GM21381 (cell line): ENCODE measurements at regions not wholly inside any gene's neighbourhood (a gene's known extent, or its start where the extent isn't known, plus 50 kb on each side); places are given as distances from the start of the nearest gene placed in this dataset.
"Not testable (repeated sequence)": the region's sequence is repeated elsewhere in the genome, so short reads cannot be mapped to it uniquely, and the experiment has no call there.

Experiments
- ATAC-seq: cut with Tn5 transposase; IDR thresholded peaks from one replicate; pipeline ENCODE4 v1.9.1; 2021; ENCODE audit warnings: mild to moderate bottlenecking, moderate library complexity; ENCODE audit not compliant: unreplicated experiment

DNA sequence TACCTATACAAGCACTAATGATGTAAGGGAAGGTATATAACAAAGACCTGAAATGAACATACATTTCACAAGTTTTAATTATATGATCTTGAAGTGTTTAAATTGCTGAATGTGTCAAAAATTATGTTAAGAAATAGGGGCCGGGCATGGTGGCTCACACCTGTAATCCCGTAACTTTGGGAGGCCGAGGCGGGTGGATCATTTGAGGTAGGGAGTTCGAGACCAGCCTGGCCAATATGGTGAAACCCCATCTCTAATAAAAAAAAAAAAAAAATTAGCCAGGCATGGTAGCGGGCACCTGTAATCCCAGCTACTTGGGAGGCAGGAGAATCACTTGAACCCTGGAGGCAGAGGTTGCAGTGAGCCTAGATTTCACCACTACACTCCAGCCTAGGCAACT, 537.4 kb upstream of the STEAP1 start:
- not testable (repeated sequence) for ATAC-seq

DNA sequence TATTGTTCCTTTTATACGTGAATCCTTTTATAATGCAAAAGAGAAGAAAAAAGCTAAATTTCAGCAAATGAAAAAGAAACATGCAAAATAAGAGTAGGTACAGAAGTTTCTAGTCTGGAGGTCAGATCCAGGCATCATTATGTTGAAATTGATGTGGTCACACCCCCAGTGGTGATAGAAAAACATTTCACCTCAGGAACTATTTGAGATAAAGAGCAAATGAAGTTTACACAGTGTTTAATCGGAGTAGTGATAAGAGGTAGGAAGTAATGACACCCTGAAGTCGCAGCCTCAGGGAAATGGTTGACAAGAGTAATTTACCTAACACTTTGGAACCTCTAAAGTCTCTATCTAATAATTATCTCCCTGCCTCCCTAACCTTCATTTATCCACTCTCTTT, 536.0 kb upstream of the STEAP1 start:
- no peak for ATAC-seq

DNA sequence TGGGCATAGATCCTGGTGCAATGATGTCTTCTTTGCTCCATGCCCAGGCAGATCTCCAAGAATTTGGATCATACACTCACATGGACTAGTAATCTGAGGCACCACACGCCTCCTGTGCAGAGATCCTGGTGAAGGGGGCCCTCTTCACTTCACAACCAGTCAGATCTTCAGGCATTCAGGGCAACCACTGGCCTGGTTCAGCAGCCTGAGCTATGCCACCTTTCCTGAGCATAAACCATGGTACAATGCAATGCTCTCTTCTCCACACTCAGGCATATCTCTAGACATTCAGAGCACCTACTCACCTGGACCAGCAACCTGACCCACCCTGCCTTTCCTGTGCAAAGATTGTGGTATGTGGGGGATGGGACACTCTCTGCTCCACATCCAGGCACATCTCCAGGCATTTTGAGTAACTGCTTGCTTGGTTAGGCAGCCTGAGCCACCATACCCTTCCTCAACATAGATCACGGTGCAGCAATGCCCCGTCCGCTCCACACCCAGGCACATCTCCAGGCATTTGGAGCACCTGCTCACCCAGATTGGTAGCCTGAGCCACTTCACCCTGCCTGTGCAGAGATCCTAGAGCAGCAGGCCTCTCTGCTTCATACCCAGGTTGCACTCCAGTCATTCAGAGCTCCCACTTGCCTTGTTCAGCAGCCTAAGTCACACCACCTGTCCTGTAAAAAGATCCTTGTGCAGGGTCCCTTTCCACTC, 532.2 kb upstream of the STEAP1 start:
- ATAC-seq: no peak

DNA sequence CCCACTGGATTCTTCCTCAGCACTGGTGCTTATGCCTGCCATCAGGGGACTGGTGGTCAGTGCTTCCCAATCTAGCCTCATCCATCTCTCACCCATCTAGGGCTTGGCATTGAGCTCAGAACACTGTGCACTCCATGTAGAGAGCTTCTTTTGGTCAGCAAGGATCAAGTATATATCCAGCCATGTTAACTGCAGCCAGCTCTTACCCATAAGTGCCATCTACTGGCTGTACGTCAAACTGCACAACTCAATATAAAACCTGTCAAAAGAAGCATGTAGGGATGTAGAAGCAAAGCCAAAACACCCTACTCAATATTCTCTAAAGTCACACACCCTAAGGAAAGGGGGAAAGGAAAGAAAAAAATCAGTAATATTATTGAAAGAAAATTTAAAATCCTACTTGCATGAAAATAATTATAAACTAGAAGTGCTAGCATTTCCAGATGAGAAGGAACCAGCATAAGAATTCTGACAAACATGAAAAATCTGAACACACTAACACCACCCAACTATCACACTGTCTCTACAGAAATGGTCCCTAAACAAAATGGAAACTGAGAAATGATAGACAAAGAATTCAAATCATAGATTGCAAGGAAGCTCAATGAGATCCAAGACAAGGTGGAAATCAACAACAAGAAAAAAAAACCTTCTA, 531.1 kb upstream of the STEAP1 start:
- peak; percentile 88 for ATAC-seq

DNA sequence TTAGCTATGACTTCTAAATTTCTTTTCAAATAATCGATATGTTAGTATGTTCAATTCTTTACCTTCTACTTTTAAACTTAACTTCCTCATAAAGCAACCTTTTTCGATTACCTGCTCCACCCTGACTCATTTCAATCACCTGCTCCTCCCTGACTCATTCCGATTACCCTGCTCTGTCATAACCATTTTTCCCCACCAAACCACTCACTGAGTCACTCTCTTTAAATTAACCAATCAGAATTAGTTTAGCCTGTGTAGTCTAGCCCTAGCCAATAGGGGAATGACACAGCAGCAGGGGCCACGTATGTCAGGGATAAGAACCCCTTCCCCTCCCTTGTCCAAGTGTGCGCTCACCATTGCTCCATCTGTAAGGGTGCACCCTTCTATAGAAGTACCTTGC, 530.1 kb upstream of the STEAP1 start:
- ATAC-seq: not testable (repeated sequence)

DNA sequence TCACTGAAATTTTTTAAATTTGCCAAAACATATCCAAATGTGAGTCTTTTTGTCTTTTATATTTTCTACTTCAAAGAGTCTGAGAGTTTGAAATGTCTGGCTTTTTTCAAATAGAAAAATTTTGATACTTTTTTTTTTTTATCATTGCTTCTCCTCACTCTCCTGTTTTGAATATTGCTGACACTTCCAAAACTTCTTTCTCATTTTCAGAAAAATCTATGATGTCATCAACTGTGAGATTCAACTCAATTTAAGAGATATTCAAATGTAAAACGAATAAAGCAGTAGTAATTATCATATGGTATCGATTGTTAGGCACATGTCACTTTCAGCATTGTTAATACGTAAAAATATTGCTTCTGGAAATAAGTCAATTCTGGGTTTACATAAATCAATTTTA, 505.8 kb upstream of the STEAP1 start:
- no peak for ATAC-seq

DNA sequence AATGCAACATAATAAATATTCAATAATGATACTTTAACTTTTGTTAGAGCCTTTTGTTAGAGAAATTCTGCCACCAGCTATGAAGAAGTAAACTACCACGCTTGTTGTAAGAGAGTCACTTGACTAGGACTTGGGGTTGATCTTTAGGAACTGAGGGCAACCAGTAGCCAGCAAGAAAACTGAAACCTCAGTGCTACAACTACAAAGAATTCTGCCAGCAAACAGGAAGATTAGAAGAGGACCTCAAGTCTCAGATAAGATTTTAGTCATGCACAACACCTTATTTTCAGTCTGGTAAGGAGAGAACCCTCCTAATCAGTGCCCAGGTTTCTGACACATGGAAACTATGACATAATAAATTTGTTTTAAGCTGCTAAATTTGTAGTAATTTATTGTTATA, 498.3 kb upstream of the STEAP1 start:
- ATAC-seq: no peak

DNA sequence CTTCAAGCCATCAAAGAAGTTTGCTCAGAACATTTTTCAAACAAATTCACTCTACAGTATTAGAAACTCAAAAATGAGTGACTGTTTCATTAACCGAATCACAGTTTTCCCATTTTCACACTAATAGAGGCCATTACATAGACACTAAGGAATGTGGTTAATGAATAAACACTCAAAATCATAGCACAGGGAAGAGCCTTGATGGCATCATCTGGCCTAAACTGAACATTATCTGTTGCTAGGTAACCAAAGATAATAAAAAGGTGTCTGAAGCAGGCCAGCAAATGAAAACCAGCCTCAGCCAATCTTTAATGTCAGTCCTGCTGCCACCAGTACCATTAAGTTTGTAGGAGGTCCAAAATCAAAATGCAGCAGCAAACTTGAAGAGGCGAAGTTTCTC, 492.4 kb upstream of the STEAP1 start:
- ATAC-seq: no peak

DNA sequence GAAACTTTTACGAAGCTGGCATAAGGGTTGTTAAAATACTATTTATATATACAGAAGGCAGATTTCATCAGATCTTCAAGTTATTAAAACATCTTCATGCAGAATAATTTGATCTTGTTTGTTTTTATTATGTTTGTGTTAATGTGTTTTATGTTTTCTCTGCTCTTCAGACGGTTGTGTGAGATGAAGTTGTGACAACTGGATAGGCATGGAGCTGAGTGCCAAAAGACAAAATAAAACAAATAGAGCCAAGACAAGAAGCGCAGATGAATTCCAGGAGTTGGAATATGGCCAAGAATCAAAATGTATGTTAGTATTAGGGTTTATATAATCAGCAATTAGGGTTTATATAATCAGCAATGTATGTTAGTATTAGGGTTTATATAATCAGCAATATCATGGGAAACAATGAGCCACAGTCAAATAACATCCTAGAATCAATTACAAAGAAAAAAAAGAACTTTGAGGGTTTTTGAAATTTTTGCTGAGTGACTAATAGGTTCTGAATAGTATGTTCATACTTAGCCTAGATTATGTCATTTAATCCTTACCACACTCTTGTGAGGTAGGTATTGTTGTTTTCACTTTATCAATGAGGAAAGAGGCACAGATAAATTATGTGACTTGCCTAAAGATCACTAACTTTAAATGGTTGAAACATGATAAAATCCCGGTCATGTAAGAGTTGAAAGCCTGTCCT, 488.0 kb upstream of the STEAP1 start:
- no peak for ATAC-seq

DNA sequence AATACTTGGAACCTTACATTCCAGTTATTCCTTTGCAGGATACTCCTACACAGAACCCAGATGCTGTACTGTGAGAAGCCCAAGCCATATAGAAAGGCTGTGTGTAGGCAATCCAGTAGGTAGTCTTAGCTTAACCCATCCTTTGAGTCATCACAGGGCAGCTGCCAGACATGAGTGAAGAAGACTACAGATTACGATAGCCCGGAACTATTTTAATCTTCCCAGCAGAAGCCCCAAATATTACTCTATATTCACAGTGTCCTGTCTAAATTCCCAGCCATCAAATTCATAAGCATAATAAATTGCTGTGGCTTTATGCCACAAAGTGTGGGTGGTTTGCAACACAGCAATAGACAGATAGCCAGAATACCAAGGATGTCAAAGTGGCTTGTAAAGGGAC, 474.1 kb upstream of the STEAP1 start:
- no peak for ATAC-seq

DNA sequence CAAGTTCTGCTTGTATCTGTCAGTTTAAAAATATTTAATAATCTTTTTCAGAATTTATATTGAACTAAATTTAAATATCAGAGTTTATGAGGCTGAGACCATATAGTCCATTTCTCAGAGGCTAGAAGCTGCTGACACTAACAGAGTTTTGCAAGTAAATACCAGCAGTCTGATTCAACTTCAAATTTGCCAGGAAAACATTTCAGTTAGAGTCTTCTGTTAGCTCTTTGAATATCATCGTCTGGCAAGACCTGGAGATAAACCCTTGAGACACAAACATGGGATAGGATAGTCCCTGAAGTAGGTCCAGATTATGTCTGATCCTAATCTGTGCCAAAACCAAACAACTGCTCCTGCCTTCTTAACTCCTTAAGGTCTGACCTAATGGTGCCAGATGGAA, 472.8 kb upstream of the STEAP1 start:
- no peak for ATAC-seq

DNA sequence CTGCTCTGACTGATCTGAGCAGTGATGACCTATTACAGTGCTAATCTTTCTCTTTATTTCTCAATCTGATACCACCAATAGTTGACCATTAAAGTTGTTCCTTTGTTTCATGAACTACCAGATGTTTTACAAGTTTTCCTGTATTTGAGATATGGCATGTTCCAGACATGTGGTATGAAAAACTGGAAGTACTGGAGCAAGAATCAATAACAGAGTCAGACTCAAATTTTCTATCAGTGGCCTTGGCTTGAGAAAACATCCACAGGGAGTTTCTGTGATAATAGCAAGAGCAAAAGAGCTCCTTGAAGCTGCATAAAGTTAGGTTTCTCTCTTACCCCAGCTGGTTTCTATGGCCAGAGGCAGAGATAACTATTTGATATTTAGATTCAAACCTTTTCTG, 469.0 kb upstream of the STEAP1 start:
- ATAC-seq: no peak

DNA sequence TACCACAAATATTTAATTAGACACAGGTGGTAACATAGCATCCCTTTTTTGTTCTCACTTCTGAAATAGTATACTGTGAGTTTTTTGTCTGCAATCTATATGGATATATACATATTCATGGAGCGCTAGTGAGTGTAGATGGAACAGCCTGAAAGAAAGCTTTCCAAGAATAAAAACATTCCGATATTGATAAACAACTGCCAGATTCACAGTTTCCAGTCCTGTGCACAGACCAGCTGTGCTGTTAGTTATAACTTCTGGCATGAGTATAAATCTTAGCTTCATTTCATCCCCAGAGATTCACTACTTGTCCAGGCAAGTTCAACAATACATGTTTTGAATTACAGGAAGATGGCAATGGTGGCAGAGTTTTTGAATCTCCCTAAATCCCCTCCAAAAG, 467.1 kb upstream of the STEAP1 start:
- no peak for ATAC-seq

DNA sequence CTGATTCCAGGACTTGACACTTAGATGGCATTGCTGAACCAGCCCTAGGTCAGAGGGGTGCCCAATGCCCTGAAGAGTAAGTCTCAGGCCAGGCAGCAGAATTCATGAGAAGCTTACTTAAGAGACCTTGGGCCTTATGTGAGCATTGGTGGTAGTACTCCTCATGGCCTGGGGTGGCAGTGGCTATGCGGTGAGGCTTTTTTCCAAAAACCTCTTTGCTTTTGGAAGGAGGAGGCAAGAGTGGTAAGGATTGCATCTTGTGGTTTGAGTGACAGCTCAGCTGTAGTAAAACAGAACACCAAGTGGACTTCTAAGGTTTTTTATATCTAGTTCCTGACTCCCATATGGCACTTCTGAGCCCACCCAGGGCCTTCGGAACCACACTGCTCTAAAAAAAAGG, 459.0 kb upstream of the STEAP1 start:
- no peak for ATAC-seq

DNA sequence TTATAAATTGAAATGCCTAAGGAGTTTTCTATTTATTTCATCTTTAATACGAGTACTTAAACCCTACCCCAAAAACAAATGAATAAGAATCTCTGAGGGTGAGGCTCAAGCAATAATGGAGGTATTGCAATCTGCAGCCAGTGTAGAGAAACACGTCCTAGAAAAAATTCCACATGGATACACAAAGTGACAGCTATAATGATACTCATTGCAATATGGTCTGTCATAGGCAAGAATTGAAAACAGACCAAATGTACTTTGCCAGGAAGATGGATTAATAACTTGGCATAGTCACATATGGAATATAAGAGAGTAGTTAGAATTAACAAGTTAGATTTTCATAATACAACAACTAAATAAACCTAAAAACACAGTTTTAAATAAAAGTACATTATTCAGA, 440.1 kb upstream of the STEAP1 start:
- ATAC-seq: no peak

DNA sequence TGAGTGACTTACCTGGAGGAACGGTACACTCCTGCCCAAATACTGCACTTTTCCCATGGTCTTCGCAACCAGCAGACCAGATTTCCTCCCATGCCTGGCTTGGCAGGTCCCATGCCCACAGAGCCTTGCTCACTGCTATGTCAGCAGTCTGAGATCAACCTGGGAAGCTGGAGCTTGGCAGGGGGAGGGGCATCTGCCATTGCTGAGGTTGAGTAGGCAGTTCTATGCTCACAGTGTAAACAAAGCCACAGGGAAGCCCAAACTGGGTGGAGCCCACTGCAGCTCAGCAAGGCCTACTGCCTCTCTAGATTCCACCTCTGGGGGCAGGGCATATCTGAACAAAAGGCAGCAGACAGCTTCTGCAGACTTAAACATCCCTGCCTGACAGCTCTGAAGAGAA, 435.3 kb upstream of the STEAP1 start:
- ATAC-seq: not testable (repeated sequence)

DNA sequence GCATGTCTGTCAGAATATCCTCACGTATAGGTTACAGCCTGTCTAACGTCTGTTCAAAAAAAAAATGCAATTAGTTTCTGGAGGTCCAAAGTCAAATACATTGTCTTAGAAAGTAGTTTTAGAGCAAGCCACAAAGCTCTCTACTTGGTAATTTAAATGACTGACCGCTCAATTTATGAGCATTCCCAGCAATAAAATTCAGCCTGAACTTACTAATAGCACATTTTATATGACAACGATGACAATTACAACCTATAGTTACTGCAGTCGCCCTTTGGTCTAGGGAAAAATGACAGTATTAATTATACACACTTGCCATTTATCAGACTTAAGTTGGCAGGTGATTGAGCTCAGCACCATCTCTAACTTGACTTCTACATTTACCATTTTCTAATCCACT, 425.8 kb upstream of the STEAP1 start:
- no peak for ATAC-seq

DNA sequence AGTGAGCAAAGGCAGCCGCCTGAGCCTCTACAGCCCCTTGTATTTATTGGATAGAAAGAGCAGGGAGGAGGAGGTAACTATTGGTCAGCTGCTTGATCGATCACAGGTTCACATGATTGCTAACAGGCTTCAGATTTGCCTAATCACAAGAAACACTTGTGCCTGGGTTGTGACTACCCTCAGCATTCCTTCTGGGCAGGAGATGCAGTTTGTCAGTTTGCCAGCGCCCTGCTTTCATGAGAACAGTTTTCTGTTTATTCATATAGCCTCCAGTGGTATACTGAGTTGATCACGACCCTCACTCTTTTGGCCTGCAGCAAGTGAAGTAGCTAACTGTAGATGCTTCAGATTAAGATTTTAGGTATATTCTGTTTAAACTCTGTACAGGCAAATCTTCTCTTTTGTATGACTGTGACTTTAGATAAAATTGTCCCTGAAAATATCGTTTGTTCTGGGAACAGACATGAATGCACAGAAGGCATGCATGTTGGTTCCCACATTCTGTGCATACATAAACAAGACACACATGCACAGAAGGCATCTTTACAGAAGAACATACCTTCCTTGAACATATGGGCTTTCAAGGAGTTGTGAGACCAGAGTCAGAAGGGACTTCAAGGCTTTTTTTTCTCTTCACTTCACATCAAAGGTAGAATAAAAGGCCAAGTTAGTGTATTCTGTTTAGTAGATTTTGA, 422.4 kb upstream of the STEAP1 start:
- no peak for ATAC-seq

DNA sequence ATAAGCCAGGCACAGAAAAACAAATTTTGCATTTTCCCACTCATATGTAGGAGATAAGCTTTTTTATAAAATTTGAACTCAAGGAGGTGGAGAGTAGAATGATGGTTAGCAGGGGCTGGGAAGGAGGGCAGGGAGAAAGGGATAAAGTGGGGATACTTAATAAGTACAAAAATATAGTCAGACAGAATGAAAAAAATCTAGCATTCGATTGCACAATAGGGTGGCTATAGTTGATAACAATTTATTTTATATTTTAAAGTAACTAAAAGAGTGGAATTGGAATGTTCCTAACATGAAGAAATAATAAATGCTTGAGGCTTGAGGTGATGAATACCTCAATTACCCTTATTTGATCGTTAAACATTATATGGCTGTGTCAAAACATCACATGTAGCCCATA, 415.7 kb upstream of the STEAP1 start:
- ATAC-seq: no peak

DNA sequence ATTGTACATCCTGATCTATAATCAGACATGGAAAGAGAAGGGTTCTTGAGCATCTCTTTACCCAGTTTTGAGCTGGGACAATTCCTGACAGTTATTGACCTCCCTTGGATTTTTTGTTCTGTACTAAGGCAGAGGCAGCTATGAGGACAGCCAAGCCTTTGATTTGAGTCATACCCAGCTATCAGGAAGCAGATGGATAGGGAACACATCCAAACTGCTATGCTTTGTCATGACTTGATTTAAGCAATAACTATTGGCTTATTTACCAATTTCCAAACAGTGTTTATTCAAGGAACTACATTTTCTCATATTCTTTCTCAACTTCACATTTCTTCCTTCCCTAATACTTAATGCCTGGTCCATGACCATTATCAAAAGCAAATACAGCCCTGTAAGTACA, 396.4 kb upstream of the STEAP1 start:
- no peak for ATAC-seq

DNA sequence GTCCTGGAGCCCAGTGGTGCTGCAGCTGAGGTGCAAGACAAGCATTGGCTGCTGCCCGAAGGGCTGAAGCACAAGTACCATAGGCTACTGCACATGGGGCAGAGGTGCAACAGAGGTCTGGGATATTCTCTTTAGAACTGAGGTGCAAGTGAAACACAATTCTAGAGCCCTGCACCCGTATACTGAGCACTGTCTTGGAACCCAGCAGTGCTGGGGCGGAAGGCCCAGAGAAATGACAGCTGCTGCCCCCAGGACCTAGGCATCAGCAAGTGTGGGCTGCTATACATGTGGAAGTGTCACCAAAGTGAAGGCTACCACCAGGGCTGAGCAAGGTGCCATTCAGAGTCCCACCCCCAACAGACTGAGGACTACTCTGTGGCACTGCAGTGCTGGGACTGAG, 393.6 kb upstream of the STEAP1 start:
- ATAC-seq: no peak

DNA sequence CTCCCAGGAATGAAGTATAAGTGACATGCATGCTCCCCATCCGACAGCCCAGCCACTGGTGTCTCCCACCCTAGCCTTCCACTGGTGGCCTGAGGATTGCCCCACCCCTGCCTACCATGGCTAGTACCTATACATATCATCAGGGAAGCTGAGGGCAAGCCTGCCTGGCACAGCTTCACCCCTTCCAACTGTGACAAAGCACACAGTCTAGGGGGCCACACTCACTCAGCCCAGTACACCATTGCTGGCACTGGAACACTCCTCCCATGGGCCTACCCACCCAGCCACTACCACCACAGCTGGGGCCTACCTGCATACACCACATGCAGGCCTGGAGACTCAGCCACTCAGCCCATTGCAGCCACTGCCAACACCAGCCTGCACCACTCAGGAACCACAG, 393.1 kb upstream of the STEAP1 start:
- no peak for ATAC-seq
